DMS53 treated with DMSO at 0.1 percent for 48 hours (cell line): ENCODE measurements at regions not wholly inside any gene's neighbourhood (a gene's known extent, or its start where the extent isn't known, plus 50 kb on each side); places are given as distances from the start of the nearest gene placed in this dataset.

Source experiments
- DNase-seq: peaks from one replicate; lab custom pipeline; 2025; ENCODE audit not compliant: unreplicated experiment; lab: John Stamatoyannopoulos, UW

DNA sequence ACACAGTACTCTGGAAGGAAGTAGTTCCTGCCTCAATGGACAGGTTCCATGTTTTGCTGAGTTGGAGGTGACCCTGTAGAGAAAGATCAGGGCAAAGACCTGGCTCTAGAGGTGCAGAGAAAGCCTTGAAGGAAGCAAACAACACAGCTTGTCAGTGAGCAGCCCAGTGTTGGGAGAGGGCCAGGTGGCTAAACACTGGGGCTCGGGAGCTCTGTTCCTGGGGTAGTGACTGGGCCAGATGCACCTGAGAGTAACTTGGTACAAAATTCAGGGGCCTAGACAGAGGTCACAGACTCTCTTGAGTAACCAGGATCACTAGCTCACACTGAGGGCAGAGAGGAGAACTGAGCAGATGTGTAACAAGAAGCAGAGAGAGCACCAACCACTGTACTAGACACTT lies 138.4 kb upstream of the NALF2 start:
- DNase-seq, result no peak

GRCh38 chrX:69365349-69365748 lies 138.8 kb upstream of the NALF2 start:
- no peak for DNase-seq

DNA sequence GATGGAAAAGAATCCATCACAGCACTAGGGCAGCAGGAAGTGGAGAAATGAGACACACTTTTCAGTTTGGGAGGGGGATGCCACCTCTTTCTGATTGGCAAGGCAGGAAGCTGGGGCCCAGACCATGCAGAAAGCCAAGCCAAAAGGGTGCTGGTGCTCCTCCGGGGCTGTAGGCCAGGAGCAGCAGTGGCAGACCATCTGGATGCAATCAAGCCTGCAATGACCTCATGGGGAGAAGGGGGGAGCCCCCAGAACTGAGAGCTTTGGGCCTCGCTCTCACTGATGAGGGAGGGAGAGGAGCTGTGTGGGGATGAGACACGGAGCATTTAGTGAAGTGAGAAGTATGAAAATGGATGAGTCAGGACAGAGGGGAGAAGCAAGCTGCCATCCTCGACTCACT lies 141.3 kb upstream of the NALF2 start:
- no peak for DNase-seq

DNA sequence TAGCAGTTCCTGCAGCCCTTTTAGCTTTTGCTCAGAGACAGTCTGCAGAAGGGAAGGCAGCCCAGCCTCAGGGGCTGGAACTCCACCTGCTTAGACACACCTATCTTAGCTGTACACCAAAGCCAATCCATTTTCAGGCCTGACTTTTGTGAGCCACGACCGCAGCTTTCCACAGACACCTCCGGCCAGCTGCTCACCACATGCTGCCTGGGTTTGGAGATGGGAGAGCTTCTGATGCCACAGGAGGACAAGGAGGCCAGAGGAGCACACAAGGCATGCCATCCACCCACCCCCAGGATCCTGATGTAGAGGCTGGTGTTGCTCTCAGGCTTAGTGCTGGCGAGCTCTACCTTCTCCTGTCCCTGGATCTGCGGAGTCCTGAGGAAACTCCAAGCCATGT lies 141.8 kb upstream of the NALF2 start:
- DNase-seq, result no peak

DNA sequence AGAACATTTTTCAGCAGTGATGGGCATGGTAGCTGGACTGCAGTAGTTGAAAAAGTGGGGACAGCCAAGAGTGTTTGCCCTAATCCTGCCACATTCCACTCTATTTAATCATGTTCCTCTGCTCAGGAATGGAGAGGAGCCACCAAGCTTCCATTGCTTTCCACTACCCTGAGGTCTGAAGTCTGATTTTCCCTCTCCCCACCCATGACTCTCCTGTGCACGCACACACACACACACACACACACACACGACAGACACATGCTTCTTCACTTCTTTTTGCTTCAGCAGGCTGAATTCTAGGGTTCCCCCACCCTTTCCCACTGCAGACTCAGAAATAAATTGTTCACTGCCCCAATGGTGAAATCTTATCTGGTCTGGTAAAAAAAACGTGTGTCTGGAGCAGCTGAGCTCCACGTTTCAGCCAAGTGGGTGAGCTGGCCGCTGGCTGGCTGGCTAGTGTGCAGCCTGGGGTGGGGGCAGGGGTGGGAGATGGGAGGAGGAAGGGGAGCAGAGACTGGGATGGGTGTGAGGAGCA lies 142.7 kb upstream of the NALF2 start:
- no peak for DNase-seq

DNA sequence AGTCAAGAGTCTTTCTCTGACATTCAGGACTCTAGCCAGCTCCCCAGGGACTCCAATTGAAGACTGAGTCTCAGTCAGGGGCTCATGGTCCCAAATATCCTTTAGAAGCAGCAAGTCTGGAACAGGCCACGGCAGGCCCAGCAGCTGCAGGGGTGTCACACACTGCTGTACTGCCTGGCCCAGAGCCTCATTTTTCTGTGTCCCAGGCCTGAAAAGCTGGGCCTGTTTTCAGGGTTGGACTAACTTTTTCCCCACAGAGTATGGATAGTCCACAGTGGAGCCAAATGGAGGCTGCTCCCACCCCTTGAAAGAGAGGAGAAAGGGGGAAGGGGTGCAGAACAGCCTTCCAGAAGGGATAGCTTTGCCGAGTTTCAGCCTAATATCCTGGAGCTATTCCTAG lies 146.8 kb upstream of the NALF2 start:
- DNase-seq, result no peak

GRCh38 chrX:69324851-69325250 lies 159.6 kb upstream of the PJA1 start:
- no peak for DNase-seq

GRCh38 chrX:69323786-69324720 lies 158.8 kb upstream of the PJA1 start:
- no peak for DNase-seq

DNA sequence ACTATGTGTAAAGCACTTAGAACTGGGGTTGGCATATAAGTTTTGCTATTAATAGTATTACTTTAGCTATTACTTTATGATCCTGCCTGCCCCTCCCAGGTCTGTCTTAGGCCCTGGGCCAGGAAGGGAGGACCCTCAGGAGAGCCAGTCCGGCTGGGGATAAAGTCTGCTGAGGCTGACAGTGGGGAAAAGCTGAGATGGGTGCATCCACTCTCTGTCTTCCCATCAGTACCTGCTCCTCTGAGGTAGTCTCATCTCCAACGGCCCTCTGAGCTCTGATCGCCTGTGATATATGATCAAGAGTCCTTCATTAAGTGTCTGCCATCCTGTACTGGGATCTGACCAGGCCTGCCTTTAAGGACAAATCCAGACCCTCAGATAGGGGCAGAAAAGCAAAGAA lies 156.5 kb upstream of the PJA1 start:
- DNase-seq, result no peak

DNA sequence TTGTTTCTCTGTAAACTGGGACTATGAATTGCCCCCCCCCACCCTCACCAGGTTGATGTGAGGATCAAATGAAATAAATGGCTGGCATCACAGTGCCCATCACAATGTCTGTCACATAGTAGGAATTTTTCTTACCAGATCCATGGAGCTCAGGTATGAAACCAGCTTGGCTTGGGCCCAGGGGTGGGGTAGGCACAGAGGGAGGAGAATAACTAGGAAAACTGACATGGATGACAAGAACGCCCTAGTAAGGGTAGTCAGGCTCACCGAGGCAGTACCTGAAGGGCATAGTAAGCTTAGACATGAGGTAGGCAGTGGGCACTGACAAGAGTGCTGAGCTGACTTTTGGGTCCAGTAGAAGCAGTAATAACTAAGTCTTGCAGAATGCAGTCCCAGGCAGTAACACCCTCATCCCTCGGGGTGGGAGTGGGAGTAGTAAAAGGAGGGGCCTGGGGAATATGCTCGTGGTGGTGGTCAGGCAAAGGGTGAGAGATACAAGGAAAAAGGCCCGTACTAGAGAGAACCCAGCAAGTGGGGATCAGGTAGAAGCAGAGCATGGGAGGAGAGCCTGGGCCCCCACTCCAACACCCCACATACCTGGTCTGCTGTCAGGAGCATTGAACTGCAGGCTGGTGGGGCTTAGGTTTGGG lies 155.9 kb upstream of the PJA1 start:
- DNase-seq, result no peak

DNA sequence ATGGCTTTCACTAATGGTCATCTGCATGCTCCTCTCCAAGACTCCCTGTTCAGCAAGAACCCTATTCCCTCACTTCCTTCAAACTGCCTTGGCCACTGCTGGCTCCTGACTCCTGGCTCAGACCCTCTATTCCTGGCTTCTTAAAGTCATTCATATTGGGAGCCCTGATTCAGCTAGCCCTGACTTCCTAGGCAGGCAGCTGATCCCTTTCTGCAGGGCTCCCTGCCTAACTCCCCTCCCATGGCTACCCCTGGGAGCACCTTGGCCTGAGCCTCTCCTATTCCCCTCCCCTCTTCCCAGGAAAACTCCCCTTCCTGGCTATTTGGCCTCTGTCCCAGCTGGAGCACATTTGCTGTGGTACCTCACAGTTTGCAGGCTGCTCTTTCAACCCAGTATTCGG lies 154.9 kb upstream of the PJA1 start:
- DNase-seq, result no peak

DNA sequence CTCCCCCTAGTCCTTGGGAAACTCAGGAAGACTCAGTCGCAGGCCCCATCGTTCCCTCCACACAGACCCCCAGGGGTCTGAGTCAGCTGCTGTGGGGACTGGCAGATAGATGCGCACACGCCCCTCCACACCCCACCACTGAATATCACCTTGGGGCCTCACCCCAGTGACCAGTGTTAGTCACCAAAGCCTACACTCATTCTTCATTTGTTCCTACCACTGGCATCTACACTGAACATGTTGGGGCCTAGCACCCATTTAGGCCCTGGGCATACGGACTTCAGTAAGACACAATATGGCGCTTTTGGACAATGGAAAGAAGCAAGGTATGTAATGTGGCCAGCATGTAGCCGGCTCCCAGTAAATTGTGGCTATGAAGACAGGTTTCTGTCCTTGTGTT lies 154.1 kb upstream of the PJA1 start:
- no peak for DNase-seq

GRCh38 chrX:69318651-69319340 lies 153.5 kb upstream of the PJA1 start:
- DNase-seq, result no peak

- no peak for DNase-seq
These were observed 152.5 kb upstream of the PJA1 start for GRCh38 chrX:69317721-69318120.

- DNase-seq, result no peak
These were observed 149.4 kb upstream of the PJA1 start for GRCh38 chrX:69314436-69315348.

- no peak for DNase-seq
These were observed 148.5 kb upstream of the PJA1 start for GRCh38 chrX:69313617-69314290.

GRCh38 chrX:69311936-69312670 lies 146.8 kb upstream of the PJA1 start:
- DNase-seq, result no peak

DNA sequence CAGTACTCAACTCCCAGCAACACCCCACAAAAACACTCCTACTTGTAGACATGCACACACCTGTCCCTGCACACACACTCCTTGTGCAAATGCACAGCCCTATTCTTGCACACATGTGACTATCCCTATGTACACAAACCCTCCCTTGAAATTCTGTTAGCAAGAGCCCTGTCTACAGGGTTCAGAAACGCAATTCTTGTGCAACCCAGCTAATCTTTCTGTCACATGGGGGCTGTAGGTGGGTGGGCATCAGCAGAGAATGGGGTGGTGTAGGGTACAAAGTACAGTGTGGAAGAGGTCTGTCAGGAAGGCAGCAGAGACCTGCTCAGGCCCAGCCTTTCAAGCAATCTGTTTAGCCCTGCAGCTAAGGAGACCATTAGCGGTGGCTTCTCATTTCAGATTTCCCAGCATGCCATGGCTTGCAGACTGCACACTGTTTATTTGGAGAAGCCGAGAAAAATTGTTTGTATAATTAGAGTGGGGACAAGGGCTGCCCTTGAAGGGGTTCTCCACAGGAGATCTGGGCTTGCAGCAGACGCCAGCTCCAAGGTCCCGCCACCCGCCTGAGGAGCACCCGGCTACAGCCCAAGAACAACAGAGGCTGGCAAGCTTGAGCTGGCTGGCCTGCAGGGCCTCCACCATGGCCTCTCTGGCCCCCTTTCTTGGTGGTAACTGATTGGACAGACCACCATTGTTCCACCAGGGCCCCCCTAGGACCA lies 144.0 kb upstream of the PJA1 start:
- no peak for DNase-seq

GRCh38 chrX:69307756-69308155 lies 142.5 kb upstream of the PJA1 start:
- DNase-seq, result no peak
